Heart right ventricle (tissue), 16 donors: ENCODE measurements at regions not wholly inside any gene's neighbourhood (a gene's known extent, or its start where the extent isn't known, plus 50 kb on each side); places are given as distances from the start of the nearest gene placed in this dataset.

Source experiments
- ATAC-seq, 8 donors: fragments of 200-7000 bp; cut with Tn5 transposase; one replicate each; pipeline ENCODE4 v1.9.1; 2020; ENCODE audit warnings: mild to moderate bottlenecking in 8 of 8, moderate library complexity in 8 of 8, moderate number of reproducible peaks in 1 of 8
- DNase-seq, 2 donors: peaks; one replicate each; pipeline ENCODE4 v3.0.0-alpha.2; 2020
- H3K27ac ChIP-seq, 10 donors: fragments of 200-600 bp; sonication (generic) in 2 of 10; one replicate each; pipeline versions ENCODE4 v1.5.0 to v1.8.0; 2020 to 2022; ENCODE audit warnings: mild to moderate bottlenecking in 3 of 10
- H3K27me3 ChIP-seq, 7 donors: fragments of 200-600 bp; one replicate each; pipeline ENCODE4 v1.8.0; 2021 to 2022; ENCODE audit warnings: mild to moderate bottlenecking in 2 of 7
- H3K36me3 ChIP-seq, 9 donors: fragments of 200-600 bp; sonication (generic) in 1 of 9; one replicate each; pipeline versions ENCODE4 v1.5.0 to v1.8.0; 2020 to 2022; ENCODE audit warnings: mild to moderate bottlenecking in 2 of 9
- H3K4me1 ChIP-seq, 9 donors: fragments of 200-600 bp; sonication (generic) in 1 of 9; one replicate each; pipeline versions ENCODE4 v1.5.0 to v1.8.0; 2020 to 2022; ENCODE audit warnings: mild to moderate bottlenecking in 4 of 9
- H3K4me3 ChIP-seq, 10 donors: fragments of 200-600 bp; sonication (generic) in 2 of 10; one replicate each; pipeline versions ENCODE4 v1.5.0 to v1.8.0; 2020 to 2022; ENCODE audit warnings: mild to moderate bottlenecking in 7 of 10, moderate library complexity in 2 of 10
- H3K9me3 ChIP-seq, 11 donors: fragments of 200-600 bp in 10 of 11; sonication (generic) in 2 of 11; one replicate each; pipeline versions ENCODE4 v1.5.0 to v1.8.0; 2013 to 2022; ENCODE audit warnings: mild to moderate bottlenecking in 2 of 11, control low read depth in 1 of 11, moderate library complexity in 1 of 11
- CTCF ChIP-seq, 9 donors: fragments of 200-600 bp; sonication (generic) in 2 of 9; IDR thresholded peaks; one replicate each; pipeline versions ENCODE4 v1.5.0 to v1.8.0; 2021 to 2022; ENCODE audit warnings: antibody characterized with exemption in 9 of 9, mild to moderate bottlenecking in 5 of 9, moderate library complexity in 1 of 9
- WGBS, 2 donors: extraction: QIAGEN DNeasy Blood & Tissue Kit; methylation state at CpG; one replicate each; pipeline ENCODE4 v1.1.7; 2013; ENCODE audit warnings: inconsistent platforms in 1 of 2; 5-methylcytosine and 5-hydroxymethylcytosine counted together
- intact Hi-C, 10 donors: fragments of 100-400 bp; cut with DNase I; formaldehyde crosslinking; loops; one replicate each; pipeline versions ENCODE4 v1.11.1 to v1.14.2; 2022
- donor health status: Arrhythmogenic right ventricular cardiomyopathy.
- donor health status: ischemic (EF 13 %, LVEDD 7.1; RV severe dilation, severe dysfunction).
- donor health status: healthy with polysubstance abuse.
- donor health status: DM: no; HTN: yes; CAD: no.
- donor health status: DM: no; HTN: no; CAD: no.
- donor health status: ischemic (EF 25% LVEDD 6.9; RV normal size, moderate dysfunction).
- donor health status: ischemic (EF 25% LVEDD 5.7; RV mildly dilated, moderate dysfunction).
- donor health status: healthy.
- donor health status: DM: yes; HTN: yes; CAD: no.
- donor health status: Ischemic cardiomyopathy.
- donor health status: ischemic (EF 35%, LVEDD 5.7; RV mildly dilated, moderate dysfunction).
- donor health status: nonischemic (EF 11% LVEDD 7.7; RV severe dilation, severe dysfunction).
- donor health status: DM: yes; HTN: yes; CAD: no.
- donor health status: PGD.
- donor health status: ischemic (EF 29% LVEDD 5.4; RV normal size, mild dysfunction).
- donor health status: nonischemic (EF 23%, LVEDD 6.1; RV moderate dilation, normal function).

DNA sequence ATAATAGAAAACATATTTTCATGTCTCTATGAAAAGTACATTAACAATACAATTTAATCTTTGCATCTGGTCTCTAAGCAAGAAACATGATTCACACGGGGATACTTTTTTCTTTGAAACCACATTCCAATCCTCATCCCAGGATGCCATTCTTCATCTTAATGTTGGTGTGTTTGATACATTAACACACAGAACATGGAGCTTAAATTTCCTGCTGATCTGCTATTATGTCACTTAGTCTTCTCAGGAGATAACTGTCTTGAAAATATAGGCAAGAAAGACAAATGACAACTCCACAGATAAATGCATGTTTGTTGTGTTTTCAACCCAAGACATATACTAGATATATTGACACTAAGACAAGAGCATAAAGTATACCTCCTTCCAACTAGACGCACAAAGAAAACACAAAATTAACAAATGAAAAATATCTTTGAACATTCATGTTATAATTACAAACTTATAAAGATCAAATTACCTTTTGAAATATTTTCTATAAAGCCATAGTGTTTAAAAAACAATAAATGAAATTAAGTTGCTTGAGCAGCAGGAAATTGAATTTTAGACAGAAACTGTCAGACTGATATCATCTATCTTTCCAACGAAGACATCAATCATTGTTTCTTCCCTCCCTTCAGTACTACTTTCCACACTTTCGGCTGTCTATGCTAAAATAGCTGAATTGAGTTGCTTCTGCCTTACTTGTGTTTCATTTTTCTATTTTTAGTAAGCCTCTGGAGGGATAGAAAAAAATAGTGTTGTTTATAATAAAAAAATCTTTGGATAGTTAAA lies 1676.7 kb upstream of the CDH9 start:
- Histone ChIP-seq H3K4me1 (no peaks in the 10 kb centered on the region), H3K27ac (no peak overlapping the region), H3K36me3 (no peaks in the 10 kb centered on the region), H3K9me3 (peaks cover 0 to 4% (median 0%) of the 10 kb centered on the region in 11 donors), H3K27me3 (no peaks in the 10 kb centered on the region), H3K4me3 (no peak overlapping the region)
- intact Hi-C loops, result no loop called here
- ATAC-seq (no peak), DNase-seq (no peak)
- WGBS, 2 donors, result 41 to 53% methylated on average over 4 of the region's 4 CpGs
- TF ChIP-seq CTCF (IDR thresholded peaks at IDR 0.05), result no peak

- Histone ChIP-seq H3K4me1 (no peaks in the 10 kb centered on the region), H3K9me3 (peaks cover 0 to 7% (median 0%) of the 10 kb centered on the region in 11 donors), H3K27ac (no peak overlapping the region), H3K36me3 (no peaks in the 10 kb centered on the region), H3K27me3 (no peaks in the 10 kb centered on the region), H3K4me3 (no peak overlapping the region)
- DNase-seq (no peak), ATAC-seq (no peak)
- no peak for TF ChIP-seq CTCF (IDR thresholded peaks at IDR 0.05)
- intact Hi-C loops, result no loop called here
These were observed 1672.0 kb upstream of the CDH9 start for GRCh38 chr5:28710360-28710759.

- Histone ChIP-seq H3K4me3 (no peak overlapping the region), H3K36me3 (no peaks in the 10 kb centered on the region), H3K4me1 (no peaks in the 10 kb centered on the region), H3K27ac (no peak overlapping the region), H3K9me3 (peaks cover 0 to 7% (median 0%) of the 10 kb centered on the region in 11 donors), H3K27me3 (no peaks in the 10 kb centered on the region)
- no peak for TF ChIP-seq CTCF (IDR thresholded peaks at IDR 0.05)
- WGBS, 2 donors, result 85 to 87% methylated on average over 5 of the region's 5 CpGs
- ATAC-seq (no peak), DNase-seq (no peak)
- intact Hi-C loops, result no loop called here
These were observed 1670.1 kb upstream of the CDH9 start for GRCh38 chr5:28708472-28708871.

DNA sequence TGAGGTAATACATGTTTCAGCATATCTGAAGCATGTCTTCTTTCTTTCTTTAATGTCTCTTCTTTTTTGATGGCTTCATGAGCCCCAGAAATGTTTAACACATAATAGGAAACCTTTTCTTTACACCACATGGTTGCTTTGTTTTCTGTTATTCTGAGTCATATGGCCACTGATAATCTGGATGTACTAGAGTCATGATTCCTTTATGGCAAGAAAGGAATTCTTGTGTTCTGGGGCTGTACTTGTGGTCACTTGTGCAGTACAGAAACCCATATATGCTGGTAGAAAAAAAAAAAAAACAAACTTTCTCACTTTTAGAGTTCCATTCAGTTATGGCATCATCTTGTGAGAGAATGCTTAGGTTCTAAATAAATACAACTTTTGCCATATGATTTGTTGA lies 1669.3 kb upstream of the CDH9 start:
- DNase-seq, result no peak
- Histone ChIP-seq H3K4me3 (no peak overlapping the region), H3K9me3 (peaks cover 0 to 7% (median 0%) of the 10 kb centered on the region in 11 donors), H3K27ac (no peak overlapping the region), H3K36me3 (no peaks in the 10 kb centered on the region), H3K4me1 (no peaks in the 10 kb centered on the region), H3K27me3 (no peaks in the 10 kb centered on the region)
- intact Hi-C loops, result no loop called here
- ATAC-seq, result no peak
- no peak for TF ChIP-seq CTCF (IDR thresholded peaks at IDR 0.05)
